ENCODE measurements at regions not wholly inside any gene's neighbourhood (a gene's known extent, or its start where the extent isn't known, plus 50 kb on each side); places are given as distances from the start of the nearest gene placed in this dataset.

DNA sequence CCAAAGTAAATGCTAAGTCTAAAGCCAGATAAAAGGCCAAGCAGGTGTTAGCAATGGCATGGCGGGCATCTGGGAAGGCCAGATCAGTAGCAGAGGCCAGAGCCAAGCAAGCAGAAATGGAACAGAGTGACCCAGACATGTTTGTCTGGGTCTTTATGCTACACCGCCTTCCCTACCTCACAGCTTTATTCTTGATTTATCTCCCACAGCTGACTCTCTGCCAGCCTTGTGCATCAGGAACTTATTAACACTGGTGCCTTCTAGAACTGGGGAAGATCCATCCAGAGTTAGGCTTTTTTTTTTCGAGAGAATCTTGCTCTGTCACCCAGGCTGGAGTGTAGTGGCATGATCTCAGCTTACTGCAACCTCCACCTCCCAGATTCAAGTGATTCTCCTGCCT, 112.5 kb upstream of the SLC44A1 start:
- TF ChIP-seq JUN (IDR thresholded peaks at IDR 0.05; ENCODE audit: borderline replicate concordance, insufficient read depth, insufficient read length, low read depth) (no peak), POLR2A (IDR thresholded peaks at IDR 0.05; ENCODE audit: low read depth, low read length) (no peak), POLR2AphosphoS5 (IDR thresholded peaks at IDR 0.05; ENCODE audit: insufficient read depth, low read depth, low read length) (no peak), CTCF (IDR thresholded peaks at IDR 0.05; ENCODE audit: extremely low read depth in 1 of 2, insufficient read depth in 1 of 2, low read depth in 1 of 2, low read length in 2 of 2) (no peak), GATA2 (IDR thresholded peaks at IDR 0.05; ENCODE audit: insufficient read depth, insufficient read length, low read depth, low read length) (no peak)

All from endothelial cell of umbilical vein (primary cell).